Naive thymus-derived CD8-positive, alpha-beta T cell (primary cell): ENCODE measurements at regions not wholly inside any gene's neighbourhood (a gene's known extent, or its start where the extent isn't known, plus 50 kb on each side); places are given as distances from the start of the nearest gene placed in this dataset.

ENCODE experiments used
- ATAC-seq, 2 donors: fragments of 150-1000 bp; cut with Tn5 transposase in 1 of 2; sonication (Bioruptor Pico), chemical (Tn5 transposase) in 1 of 2; 1 replicate in 1 of 2; 2 replicates in 1 of 2; pipeline ENCODE4 v1.10.0; 2021; ENCODE audit warnings: mild to moderate bottlenecking in 2 of 2, moderate library complexity in 2 of 2
- POLR2A ChIA-PET: fragments of 350-600 bp; sonication (Branson Sonifier 250); formaldehyde crosslinking; loops from one replicate; lab custom pipeline; 2021; ENCODE audit warnings: antibody characterized with exemption; lab: Charles Lee
- DNase-seq, 10 donors: peaks; one replicate each; pipeline versions ENCODE4 v3.0.0 to v3.0.0-alpha.2; 2020 to 2022
- H3K27ac Mint-ChIP-seq, 10 donors: one replicate each; pipeline ENCODE4 v1.8.0; 2020 to 2022; ENCODE audit warnings: mild to moderate bottlenecking in 10 of 10, mixed read lengths in 10 of 10, moderate library complexity in 4 of 10, inconsistent platforms in 1 of 10
- H3K27me3 Mint-ChIP-seq, 5 donors: one replicate each; pipeline ENCODE4 v1.8.0; 2021 to 2022; ENCODE audit warnings: mixed read lengths in 5 of 5
- H3K36me3 Mint-ChIP-seq, 3 donors: one replicate each; pipeline ENCODE4 v1.8.0; 2020 to 2022; ENCODE audit warnings: mixed read lengths in 3 of 3, mild to moderate bottlenecking in 2 of 3, inconsistent platforms in 1 of 3
- H3K4me1 Mint-ChIP-seq, 4 donors: one replicate each; pipeline ENCODE4 v1.8.0; 2021 to 2022; ENCODE audit warnings: mixed read lengths in 4 of 4
- H3K4me3 Mint-ChIP-seq, 10 donors: one replicate each; pipeline ENCODE4 v1.8.0; 2020 to 2022; ENCODE audit warnings: mild to moderate bottlenecking in 10 of 10, mixed read lengths in 10 of 10, moderate library complexity in 6 of 10, inconsistent platforms in 1 of 10
- H3K9me3 Mint-ChIP-seq, 9 donors: one replicate each; pipeline ENCODE4 v1.8.0; 2020 to 2022; ENCODE audit warnings: mixed read lengths in 9 of 9, mild to moderate bottlenecking in 3 of 9, inconsistent platforms in 1 of 9, moderate library complexity in 1 of 9

DNA sequence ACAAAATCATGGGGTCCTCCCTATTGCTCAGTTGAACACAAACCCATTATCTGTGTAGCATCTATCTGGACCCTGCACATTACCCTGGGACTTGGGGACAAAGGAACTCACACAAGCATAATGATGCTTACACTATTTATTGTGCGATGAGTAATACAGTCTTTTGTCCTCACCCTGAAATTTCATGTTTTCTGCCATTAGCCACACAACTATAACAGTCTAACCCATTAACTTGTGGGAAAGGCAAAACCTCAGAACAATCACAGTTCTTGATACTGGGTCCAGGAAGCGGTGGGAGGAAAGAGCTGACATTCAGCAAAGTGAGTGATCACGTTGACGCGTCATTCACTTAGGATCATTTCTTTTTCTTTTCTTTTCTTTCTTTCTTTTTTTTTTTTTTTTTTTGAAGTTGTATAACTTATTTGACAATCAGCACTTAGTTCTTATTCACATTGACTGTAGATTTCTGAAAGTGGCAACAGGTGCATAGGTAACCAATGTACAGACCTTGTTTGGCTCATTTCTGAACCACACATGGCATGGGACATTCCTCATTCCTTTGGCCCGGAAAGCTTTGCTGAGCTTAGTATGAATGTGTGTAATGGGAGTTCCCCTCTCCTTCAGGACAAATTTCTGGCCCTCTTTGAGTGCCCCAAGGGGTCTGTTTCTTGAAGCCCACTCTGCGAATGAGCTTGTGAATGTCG, 94.8 kb upstream of the CNKSR3 start:
- Mint-ChIP-seq H3K27ac (peak overlapping the region in 5 of 10 donors; percentile 1 to 89 (median 87)), H3K4me3 (peak overlapping the region in 4 of 10 donors; percentile 2 to 62 (median 18)), H3K36me3 (no peaks in the 10 kb centered on the region), H3K4me1 (peaks cover 5 to 22% (median 21%) of the 10 kb centered on the region in 4 donors), H3K9me3 (no peaks in the 10 kb centered on the region), H3K27me3 (peaks cover 0 to 4% (median 0%) of the 10 kb centered on the region in 5 donors)
- POLR2A ChIA-PET = no interaction called here
- peak in 1 of 10 donors; percentile 17 for DNase-seq
- peak; percentile 23 to 33 for ATAC-seq

DNA sequence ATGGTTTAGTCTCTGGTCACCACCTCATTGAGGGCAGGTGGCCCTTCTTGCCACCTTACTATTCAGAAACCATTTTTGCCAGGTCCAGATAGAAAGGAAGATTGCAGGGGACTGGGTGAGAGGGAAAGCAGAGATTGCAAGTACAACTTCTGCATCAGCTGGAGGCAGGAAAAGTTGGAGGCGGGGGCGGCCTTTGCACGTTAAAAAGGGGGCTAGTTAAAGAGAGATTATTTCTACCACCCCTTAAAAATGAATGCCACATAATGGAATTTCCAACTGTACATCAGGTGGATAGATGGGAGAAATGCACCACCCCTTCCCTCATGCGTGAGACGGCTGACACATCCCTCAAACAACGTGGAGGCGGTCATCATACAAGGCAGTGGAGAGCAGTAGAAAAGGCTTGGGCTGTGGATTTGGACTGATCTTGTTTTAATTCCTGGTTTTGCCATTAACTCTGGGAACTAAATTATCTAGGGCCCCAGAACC, 95.4 kb upstream of the CNKSR3 start:
- Mint-ChIP-seq H3K4me3 (peak overlapping the region in 4 of 10 donors; percentile 0 to 62 (median 18)), H3K9me3 (no peaks in the 10 kb centered on the region), H3K36me3 (no peaks in the 10 kb centered on the region), H3K4me1 (peaks cover 5 to 22% (median 21%) of the 10 kb centered on the region in 4 donors), H3K27me3 (peaks cover 0 to 4% (median 0%) of the 10 kb centered on the region in 5 donors), H3K27ac (peak overlapping the region in 6 of 10 donors; percentile 7 to 89 (median 77))
- POLR2A ChIA-PET = no interaction called here
- DNase-seq = no peak
- no peak for ATAC-seq

DNA sequence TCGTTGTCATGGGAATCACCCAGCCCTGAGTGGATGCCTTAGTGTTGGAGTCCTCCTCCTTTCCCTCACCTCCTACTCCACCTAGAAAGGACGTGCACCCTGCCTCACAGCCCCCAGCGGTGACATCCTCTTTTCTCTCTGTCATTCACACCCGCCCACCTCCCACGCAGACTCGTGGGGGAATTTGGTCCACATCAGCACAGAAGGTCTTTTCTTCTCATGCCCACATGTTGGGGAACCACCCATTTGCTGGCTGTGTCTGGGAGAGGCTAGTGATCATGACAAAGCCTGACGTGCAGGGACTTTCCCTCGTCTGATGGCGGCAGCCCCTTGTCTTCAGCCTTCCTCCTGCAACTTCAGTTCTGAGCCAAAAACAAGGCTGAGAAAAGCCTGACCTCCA, 96.0 kb upstream of the CNKSR3 start:
- peak overlapping the region in 5 of 10 donors; percentile 64 to 88 (median 71) for H3K27ac Mint-ChIP-seq
- POLR2A ChIA-PET = no interaction called here
- DNase-seq (peak in 9 of 10 donors; percentile 9 to 68 (median 45)), ATAC-seq (peak; percentile 85 to 91)
- peaks cover 5 to 22% (median 21%) of the 10 kb centered on the region in 4 donors for H3K4me1 Mint-ChIP-seq
- H3K4me3 Mint-ChIP-seq = peak overlapping the region in 8 of 10 donors; percentile 15 to 75 (median 52)
- no peaks in the 10 kb centered on the region for H3K36me3 Mint-ChIP-seq
- H3K9me3 Mint-ChIP-seq = no peaks in the 10 kb centered on the region
- H3K27me3 Mint-ChIP-seq = peaks cover 0 to 4% (median 0%) of the 10 kb centered on the region in 5 donors

DNA sequence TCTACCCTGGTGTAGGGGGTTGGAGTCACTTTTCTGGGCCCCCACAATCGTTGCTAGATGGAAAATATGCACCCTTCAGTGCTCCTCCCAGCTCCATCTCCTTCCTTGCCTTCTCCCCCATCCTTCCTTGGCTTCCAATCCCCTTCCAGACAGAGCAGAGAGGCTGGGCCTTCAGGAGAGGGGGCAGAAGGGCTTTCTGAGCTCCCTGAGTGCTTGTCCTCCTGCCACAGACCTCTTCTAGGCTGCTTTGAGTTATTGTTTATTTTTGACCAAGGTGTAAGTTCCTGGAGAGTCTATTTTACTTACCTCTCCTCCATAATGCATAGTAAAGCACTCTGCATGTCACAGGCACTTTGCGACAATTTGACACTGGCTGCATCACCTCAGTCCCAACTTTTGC, 96.4 kb upstream of the CNKSR3 start:
- DNase-seq (no peak), ATAC-seq (peak in 1 of 2 donors; percentile 2)
- Mint-ChIP-seq H3K27me3 (peaks cover 0 to 4% (median 0%) of the 10 kb centered on the region in 5 donors), H3K27ac (peak overlapping the region in 4 of 10 donors; percentile 69 to 88 (median 79)), H3K4me1 (peaks cover 5 to 22% (median 21%) of the 10 kb centered on the region in 4 donors), H3K9me3 (no peaks in the 10 kb centered on the region), H3K36me3 (no peaks in the 10 kb centered on the region), H3K4me3 (peak overlapping the region in 7 of 10 donors; percentile 34 to 75 (median 62))
- POLR2A ChIA-PET = no interaction called here

DNA sequence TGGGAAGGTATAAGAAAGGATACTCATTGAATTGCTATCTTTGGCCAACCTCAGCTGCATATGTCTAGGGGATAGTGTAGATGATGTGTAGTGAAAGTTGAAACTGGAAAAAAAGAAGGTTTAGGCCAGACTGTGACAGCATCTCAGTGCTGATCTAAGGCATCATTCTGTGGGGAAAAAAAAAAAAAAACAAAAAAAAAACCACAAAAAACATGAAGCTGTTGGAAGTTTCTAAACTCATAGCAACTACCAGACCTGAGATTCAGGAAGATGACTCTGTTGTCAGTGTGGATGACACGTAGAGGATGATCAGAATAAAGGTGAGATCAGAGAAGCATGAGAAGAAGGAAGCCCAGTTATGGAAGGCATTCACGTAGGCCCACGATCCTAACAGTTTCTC, 100.8 kb upstream of the CNKSR3 start:
- Mint-ChIP-seq H3K27ac (no peak overlapping the region), H3K4me3 (no peak overlapping the region), H3K27me3 (peaks cover 0 to 4% (median 0%) of the 10 kb centered on the region in 5 donors), H3K9me3 (no peaks in the 10 kb centered on the region), H3K36me3 (no peaks in the 10 kb centered on the region), H3K4me1 (peaks cover 3 to 10% (median 9%) of the 10 kb centered on the region in 4 donors)
- DNase-seq = no peak
- POLR2A ChIA-PET = no interaction called here
- ATAC-seq = no peak

DNA sequence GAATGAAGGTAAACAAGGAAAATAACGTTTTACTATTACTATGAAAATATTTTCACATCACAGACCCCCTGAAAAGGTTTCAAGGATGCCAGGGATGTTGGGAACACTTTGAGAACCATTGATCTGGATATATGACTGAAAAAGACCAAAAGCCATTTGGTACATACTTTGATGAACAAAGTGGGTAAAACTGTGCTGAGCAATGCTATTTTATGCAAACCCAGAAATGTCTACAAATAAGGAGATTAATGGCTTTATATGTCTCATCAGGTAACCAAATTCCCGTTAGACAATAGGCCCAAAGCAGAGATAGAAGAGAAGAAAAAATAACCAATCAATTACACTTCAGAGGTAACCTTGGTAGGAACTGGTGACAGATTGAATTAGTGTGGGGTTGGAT, 101.4 kb upstream of the CNKSR3 start:
- no peaks in the 10 kb centered on the region for H3K9me3 Mint-ChIP-seq
- peaks cover 2 to 4% (median 3%) of the 10 kb centered on the region in 4 donors for H3K4me1 Mint-ChIP-seq
- no peak overlapping the region for H3K27ac Mint-ChIP-seq
- no peak overlapping the region for H3K4me3 Mint-ChIP-seq
- DNase-seq = no peak
- peaks cover 0 to 3% (median 0%) of the 10 kb centered on the region in 5 donors for H3K27me3 Mint-ChIP-seq
- H3K36me3 Mint-ChIP-seq = no peaks in the 10 kb centered on the region
- POLR2A ChIA-PET = no interaction called here
- ATAC-seq = no peak

DNA sequence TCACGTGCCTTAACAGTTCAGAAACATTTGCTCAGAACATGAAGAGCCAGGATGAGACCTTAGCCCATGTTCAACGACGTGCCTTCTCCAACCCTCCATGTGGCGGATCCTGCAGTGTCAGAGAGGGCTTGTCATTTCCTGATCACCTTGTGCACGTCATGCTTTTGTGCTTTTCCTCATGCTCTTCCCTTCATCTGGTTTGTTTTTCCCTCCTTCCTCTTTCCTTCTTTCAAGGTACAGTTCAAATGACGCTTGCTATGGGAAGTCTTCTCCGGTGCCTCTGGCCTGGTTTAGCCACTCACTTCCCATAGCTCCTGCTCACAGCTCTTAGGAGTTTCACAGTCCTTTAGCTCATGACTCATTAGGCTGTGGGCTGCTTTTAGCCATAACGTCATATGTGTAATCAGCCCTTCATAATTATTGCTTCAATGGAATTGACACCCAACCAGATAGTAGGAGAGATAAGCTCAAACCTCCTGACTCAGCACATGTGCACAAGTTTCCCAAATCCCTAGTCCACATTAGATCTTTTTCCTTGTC, 102.7 kb upstream of the CNKSR3 start:
- H3K27me3 Mint-ChIP-seq = peaks cover 0 to 1% (median 0%) of the 10 kb centered on the region in 5 donors
- DNase-seq (no peak), ATAC-seq (no peak)
- peaks cover 0 to 1% (median 0%) of the 10 kb centered on the region in 4 donors for H3K4me1 Mint-ChIP-seq
- H3K27ac Mint-ChIP-seq = no peak overlapping the region
- H3K4me3 Mint-ChIP-seq = no peak overlapping the region
- H3K9me3 Mint-ChIP-seq = no peaks in the 10 kb centered on the region
- POLR2A ChIA-PET = no interaction called here
- no peaks in the 10 kb centered on the region for H3K36me3 Mint-ChIP-seq

DNA sequence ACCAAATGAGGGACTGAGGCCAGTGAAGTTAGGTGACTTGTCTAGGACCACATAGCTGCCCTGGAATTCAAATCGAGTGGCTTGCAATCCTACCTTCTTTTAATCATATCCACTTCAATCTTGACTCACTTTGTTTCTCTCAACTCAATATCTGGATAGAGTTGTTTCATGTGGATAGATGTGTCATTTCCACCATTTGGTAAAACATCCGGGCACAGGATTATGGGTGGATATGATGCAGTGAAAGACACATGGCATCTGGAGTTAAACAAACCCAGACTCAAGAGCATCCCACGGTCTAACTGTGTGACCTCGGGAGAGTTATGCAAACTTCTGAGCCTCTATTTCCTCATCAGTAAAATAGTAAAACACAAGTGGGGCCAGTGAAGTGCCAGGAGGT, 103.6 kb upstream of the CNKSR3 start:
- POLR2A ChIA-PET = no interaction called here
- Mint-ChIP-seq H3K36me3 (no peaks in the 10 kb centered on the region), H3K27ac (no peak overlapping the region), H3K9me3 (no peaks in the 10 kb centered on the region), H3K27me3 (peaks cover 0 to 1% (median 0%) of the 10 kb centered on the region in 5 donors), H3K4me3 (no peak overlapping the region), H3K4me1 (peaks cover 0 to 1% (median 0%) of the 10 kb centered on the region in 4 donors)
- DNase-seq (no peak), ATAC-seq (no peak)

DNA sequence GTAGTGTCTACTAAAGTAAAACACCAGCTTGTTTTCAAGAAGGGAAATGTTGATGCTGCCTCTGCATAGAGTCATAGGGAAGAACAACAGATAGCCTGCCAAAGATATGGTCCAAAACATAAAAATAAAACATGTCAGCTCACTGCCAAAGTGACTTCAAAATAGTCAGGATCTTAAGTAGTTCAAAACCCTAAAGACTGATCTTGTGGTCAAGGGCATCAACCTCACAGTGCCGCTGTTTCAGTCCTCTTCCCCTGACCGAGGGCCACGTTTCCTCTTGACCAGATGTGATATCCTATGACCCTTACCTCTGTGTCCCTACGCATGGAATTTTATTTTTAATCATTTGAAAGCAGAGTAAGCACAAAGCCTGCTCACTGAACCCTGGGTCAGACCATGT, 104.2 kb upstream of the CNKSR3 start:
- POLR2A ChIA-PET = no interaction called here
- H3K36me3 Mint-ChIP-seq = no peaks in the 10 kb centered on the region

DNA sequence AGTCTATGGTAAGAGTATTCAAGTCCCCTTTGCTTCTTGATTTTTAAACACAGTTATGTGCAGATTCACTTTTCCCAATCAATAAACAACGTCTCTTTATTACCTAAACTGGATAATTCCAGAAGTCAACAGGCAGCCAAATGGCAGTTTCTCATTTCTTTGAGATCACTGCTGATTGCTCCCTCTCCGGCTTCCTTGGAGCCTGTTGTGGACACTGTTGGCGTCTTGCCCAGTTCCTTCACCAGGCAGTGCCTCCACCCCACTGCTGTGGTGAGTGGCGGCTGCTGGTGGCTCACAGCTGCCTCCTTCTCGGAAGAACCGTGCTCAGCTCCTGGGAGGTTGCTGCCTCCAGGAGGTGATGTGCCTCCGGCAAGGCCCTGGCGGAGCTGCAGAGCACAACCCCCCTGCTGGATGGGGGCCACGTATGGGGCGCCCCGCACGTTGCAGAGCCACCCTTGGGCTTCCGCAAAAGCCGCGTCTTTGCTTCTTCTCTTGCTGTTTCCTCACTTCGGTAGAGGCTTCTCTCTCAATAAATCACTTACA, 105.1 kb upstream of the CNKSR3 start:
- no peaks in the 10 kb centered on the region for H3K36me3 Mint-ChIP-seq
- H3K27me3 Mint-ChIP-seq = peaks cover 0 to 1% (median 0%) of the 10 kb centered on the region in 5 donors
- peaks cover 0 to 1% (median 0%) of the 10 kb centered on the region in 4 donors for H3K4me1 Mint-ChIP-seq
- no peaks in the 10 kb centered on the region for H3K9me3 Mint-ChIP-seq
- H3K27ac Mint-ChIP-seq = no peak overlapping the region
- ATAC-seq (no peak), DNase-seq (no peak)
- H3K4me3 Mint-ChIP-seq = no peak overlapping the region
- POLR2A ChIA-PET = no interaction called here

More for the DNA sequence above, 104.2 kb upstream of the CNKSR3 start:
- Mint-ChIP-seq H3K9me3 (no peaks in the 10 kb centered on the region), H3K27me3 (peaks cover 0 to 1% (median 0%) of the 10 kb centered on the region in 5 donors), H3K4me3 (no peak overlapping the region), H3K4me1 (peaks cover 0 to 1% (median 0%) of the 10 kb centered on the region in 4 donors), H3K27ac (no peak overlapping the region)
- ATAC-seq (no peak), DNase-seq (no peak)

DNA sequence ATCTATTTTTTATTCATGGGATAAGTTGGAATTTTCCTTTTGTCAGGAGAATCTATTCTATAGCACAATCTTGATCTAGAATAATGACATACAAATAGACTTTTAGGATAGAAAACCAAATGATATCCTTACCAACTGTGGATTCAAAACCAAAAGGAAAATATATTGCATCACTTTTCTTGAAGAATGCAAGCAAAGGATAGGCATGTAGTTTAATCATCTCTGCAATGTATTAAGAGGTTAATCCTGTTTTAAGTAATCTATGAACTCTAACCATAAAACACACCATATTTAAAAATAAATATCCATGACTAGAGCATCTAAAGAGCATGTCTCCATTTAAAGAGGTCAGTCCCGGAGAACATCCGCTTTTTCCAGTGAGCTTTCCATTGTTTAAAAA, 106.7 kb upstream of the CNKSR3 start:
- POLR2A ChIA-PET = no interaction called here
- Mint-ChIP-seq H3K36me3 (no peaks in the 10 kb centered on the region), H3K27ac (no peak overlapping the region), H3K4me1 (peaks cover 0 to 1% (median 0%) of the 10 kb centered on the region in 4 donors), H3K27me3 (peaks cover 0 to 4% (median 0%) of the 10 kb centered on the region in 5 donors), H3K9me3 (no peaks in the 10 kb centered on the region), H3K4me3 (no peak overlapping the region)
- ATAC-seq (no peak), DNase-seq (no peak)

DNA sequence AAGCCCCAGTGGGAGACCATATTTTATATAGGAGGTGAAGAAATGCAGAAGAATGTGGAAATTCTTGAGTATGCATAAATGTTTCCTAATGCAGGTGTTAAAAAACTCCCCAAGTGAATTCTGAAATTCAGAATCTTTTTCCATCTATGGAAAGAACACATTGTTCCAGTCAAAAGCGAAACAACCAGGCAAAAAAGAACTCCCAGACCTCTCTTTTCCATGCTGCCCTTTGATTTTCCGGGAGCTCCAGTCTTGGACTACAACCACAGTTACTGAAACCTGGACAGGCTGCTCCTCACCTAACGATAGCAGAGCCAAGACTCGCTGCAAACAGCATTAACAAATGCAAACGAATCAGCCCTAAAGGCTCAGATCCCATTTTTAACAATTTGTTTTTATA, 108.7 kb upstream of the CNKSR3 start:
- H3K4me3 Mint-ChIP-seq = no peak overlapping the region
- DNase-seq (no peak), ATAC-seq (no peak)
- peaks cover 0 to 2% (median 0%) of the 10 kb centered on the region in 9 donors for H3K9me3 Mint-ChIP-seq
- H3K27me3 Mint-ChIP-seq = peaks cover 0 to 2% (median 0%) of the 10 kb centered on the region in 5 donors
- POLR2A ChIA-PET = no interaction called here
- H3K4me1 Mint-ChIP-seq = no peaks in the 10 kb centered on the region
- no peak overlapping the region for H3K27ac Mint-ChIP-seq
- no peaks in the 10 kb centered on the region for H3K36me3 Mint-ChIP-seq

DNA sequence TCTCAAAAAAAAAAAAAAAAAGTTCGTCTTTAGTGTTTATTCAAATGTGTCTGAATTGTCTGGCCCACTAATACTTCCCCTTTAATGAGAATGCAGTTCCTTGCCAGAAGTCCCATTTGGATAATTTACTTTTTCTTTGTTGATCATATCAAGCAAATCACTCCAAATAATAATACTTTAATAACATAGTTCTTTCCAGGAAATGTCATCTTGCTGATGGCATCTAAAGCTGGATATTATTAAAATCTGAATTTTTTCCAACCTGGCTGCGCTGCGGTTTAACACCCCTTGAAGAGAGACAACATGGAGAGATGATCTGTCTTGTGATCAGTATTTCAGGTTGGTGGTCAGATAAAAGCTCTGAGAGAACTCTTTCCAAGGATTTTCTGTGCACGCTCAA, 111.2 kb upstream of the CNKSR3 start:
- ATAC-seq (no peak), DNase-seq (no peak)
- peaks cover 0 to 9% (median 0%) of the 10 kb centered on the region in 9 donors for H3K9me3 Mint-ChIP-seq
- peaks cover 0 to 2% (median 0%) of the 10 kb centered on the region in 5 donors for H3K27me3 Mint-ChIP-seq
- H3K36me3 Mint-ChIP-seq = no peaks in the 10 kb centered on the region
- POLR2A ChIA-PET = no interaction called here
- no peaks in the 10 kb centered on the region for H3K4me1 Mint-ChIP-seq
- no peak overlapping the region for H3K4me3 Mint-ChIP-seq
- H3K27ac Mint-ChIP-seq = no peak overlapping the region
